HAP-1 (cell line): ENCODE measurements at regions not wholly inside any gene's neighbourhood (a gene's known extent, or its start where the extent isn't known, plus 50 kb on each side); places are given as distances from the start of the nearest gene placed in this dataset.

Experiments
- DNase-seq, 2 experiments: peaks; one replicate each; pipeline ENCODE4 v3.0.0-alpha.2; 2016 to 2020; ENCODE audit warnings: low spot score in 2 of 2
- H3K27me3 ChIP-seq: fragments of 250-450 bp; sonication (Bioruptor Pico); 2 replicates; pipeline ENCODE4 v1.5.1; 2020; ENCODE audit warnings: low read depth, mild to moderate bottlenecking, moderate library complexity
- H3K36me3 ChIP-seq: fragments of 250-450 bp; sonication (Bioruptor Pico); replicated peaks from 2 replicates; pipeline ENCODE4 v1.5.1; 2020; ENCODE audit warnings: mild to moderate bottlenecking
- H3K4me1 ChIP-seq: fragments of 250-450 bp; sonication (Bioruptor Pico); 2 replicates; pipeline ENCODE4 v1.5.1; 2020; ENCODE audit warnings: mild to moderate bottlenecking
- H3K4me3 ChIP-seq: fragments of 250-450 bp; sonication (Bioruptor Pico); 2 replicates; pipeline ENCODE4 v1.5.1; 2020; ENCODE audit warnings: mild to moderate bottlenecking, moderate library complexity
- H3K9me3 ChIP-seq: fragments of 250-450 bp; sonication (Bioruptor Pico); 2 replicates; pipeline ENCODE4 v1.5.1; 2020; ENCODE audit warnings: mild to moderate bottlenecking, moderate library complexity
- in situ Hi-C: fragments of 300-500 bp; cut with MboI; formaldehyde crosslinking; loops from 3 replicates; pipeline ENCODE4 v1.14.3; 2020; ENCODE audit warnings: low sequenced_read_pairs, inconsistent platforms, mixed read lengths

GRCh38 chr1:218494449-218494852, 149.3 kb downstream of the TGFB2 start:
- Histone ChIP-seq H3K4me3 (no peak overlapping the region), H3K27me3 (no peaks in the 10 kb centered on the region), H3K36me3 (no peaks in the 10 kb centered on the region), H3K4me1 (no peaks in the 10 kb centered on the region; the same call in 1 of the 2 replicates), H3K9me3 (no peaks in the 10 kb centered on the region)
- DNase-seq = no peak
- in situ Hi-C loops = no loop called here

DNA sequence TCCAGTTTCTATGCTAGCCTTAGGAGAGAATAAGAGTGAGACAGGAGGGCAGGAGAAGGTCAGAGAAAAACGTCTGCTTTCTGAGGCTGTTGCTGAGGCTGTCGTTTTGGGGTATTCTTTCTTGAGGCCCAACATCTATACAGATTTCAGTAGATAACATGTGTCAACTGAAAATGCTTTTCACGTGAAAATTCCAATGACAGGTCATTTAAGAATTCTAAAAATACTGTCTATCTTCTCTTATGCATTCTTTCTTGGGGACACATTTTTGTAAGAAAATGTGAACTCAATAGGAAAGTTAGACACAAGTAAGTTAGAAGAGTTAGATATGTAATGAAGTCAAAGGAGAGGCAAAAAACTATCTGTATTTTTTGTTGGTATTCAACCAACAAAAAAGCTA, 150.8 kb downstream of the TGFB2 start:
- H3K9me3 ChIP-seq = no peaks in the 10 kb centered on the region
- no peaks in the 10 kb centered on the region for H3K36me3 ChIP-seq
- no peaks in the 10 kb centered on the region; the same call in 1 of the 2 replicates for H3K4me1 ChIP-seq
- in situ Hi-C loops = no loop called here
- H3K27me3 ChIP-seq = no peaks in the 10 kb centered on the region
- DNase-seq = no peak
- H3K4me3 ChIP-seq = no peak overlapping the region

DNA sequence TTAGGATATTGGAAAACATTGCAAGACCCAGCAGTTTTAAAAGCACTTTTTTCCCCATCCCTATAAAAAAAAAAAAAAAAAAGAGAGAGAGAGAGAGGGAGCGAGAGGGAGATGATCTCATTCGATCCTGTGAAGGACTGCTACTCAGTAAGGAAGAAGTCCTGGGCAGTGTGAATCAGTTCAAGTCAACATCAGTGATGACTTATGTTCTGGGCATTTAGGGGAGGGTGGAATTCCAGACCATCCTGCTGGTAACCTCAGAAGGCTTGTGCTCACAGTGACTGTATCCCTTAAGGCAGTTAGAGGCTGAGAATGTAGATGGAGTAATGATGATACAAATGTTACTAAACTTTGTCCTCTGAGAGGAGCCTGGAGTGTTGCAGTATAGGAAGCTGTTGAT, 151.4 kb downstream of the TGFB2 start:
- no peaks in the 10 kb centered on the region for H3K9me3 ChIP-seq
- in situ Hi-C loops = no loop called here
- H3K36me3 ChIP-seq = no peaks in the 10 kb centered on the region
- no peaks in the 10 kb centered on the region for H3K27me3 ChIP-seq
- no peaks in the 10 kb centered on the region; the same call in 1 of the 2 replicates for H3K4me1 ChIP-seq
- DNase-seq = no peak
- no peak overlapping the region for H3K4me3 ChIP-seq

DNA sequence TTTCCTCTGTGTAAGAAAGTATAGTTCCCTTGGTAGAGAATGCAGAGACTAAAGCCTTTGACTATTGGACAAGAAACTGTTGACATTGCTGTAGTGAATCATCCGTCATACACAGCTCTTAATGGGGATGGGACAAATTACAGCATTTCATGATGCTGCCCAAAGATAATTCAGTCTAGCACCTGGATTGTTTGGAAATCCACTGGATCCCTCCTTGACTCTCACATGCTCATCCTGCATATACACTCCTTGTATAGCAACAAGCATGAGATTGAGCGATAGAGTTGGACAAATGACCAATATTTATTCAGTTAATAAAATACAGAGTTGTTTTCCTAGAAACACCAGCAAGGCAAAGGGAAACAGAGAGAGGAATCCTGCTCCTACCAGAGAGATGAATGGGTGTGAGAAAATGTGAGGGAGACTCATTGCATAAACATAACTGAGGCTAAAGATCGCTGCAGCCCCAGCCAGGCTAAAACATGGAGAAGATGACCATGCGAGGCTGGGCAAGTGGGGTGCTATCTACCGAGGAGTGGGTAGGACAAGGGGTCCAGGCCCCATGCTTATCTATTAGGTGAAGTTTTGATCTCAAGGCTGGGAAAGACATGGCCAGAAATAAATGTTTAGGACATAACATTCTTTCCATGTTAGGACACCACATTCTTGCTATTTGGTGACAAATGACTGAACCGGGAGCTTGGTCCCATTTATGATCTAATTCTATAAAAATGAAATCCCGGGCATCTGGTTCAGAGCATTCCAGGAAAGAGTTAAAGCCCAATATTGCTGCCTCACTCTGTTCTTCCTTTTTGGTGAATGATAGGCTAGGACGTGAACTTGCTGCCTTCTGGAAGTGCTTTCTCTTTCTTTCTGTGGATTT, 153.2 kb downstream of the TGFB2 start:
- Histone ChIP-seq H3K4me3 (no peak overlapping the region), H3K9me3 (no peaks in the 10 kb centered on the region), H3K27me3 (no peaks in the 10 kb centered on the region), H3K36me3 (no peaks in the 10 kb centered on the region), H3K4me1 (no peaks in the 10 kb centered on the region; the same call in 1 of the 2 replicates)
- in situ Hi-C loops = no loop called here
- DNase-seq = no peak

DNA sequence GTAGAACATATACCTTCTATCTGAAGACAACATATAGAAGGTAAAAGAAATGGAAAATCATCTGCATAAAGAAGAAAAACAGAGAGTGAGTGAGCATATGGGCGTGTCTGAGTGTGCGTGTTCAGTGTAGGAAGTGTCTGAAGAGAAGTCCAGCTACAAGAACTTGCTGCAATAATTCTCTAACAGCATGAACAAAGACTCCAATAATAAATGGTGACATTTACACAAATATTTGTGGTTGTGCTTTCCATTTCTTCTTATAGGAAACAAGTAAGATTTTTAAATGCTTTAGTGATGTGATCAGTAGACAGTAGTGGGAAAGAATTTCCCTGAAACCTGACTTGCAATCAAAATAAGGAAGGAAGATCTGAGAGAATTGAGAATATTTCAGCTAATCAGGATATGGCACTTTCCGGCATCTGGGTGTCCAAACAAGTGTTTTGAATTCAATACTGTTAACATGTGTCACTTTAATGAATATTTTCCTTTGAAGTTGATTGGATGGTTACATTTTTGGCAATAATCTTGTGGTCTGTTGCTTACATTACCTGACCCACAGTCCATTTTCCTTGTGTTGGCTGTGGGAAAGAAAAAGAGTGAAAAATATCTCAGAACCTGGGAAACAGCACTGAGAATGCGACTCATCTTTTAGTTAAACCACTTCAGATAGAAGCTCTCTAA, 154.0 kb downstream of the TGFB2 start:
- in situ Hi-C loops = no loop called here
- Histone ChIP-seq H3K4me3 (no peak overlapping the region), H3K4me1 (no peaks in the 10 kb centered on the region; the same call in 1 of the 2 replicates), H3K9me3 (no peaks in the 10 kb centered on the region), H3K27me3 (no peaks in the 10 kb centered on the region), H3K36me3 (no peaks in the 10 kb centered on the region)
- no peak for DNase-seq

DNA sequence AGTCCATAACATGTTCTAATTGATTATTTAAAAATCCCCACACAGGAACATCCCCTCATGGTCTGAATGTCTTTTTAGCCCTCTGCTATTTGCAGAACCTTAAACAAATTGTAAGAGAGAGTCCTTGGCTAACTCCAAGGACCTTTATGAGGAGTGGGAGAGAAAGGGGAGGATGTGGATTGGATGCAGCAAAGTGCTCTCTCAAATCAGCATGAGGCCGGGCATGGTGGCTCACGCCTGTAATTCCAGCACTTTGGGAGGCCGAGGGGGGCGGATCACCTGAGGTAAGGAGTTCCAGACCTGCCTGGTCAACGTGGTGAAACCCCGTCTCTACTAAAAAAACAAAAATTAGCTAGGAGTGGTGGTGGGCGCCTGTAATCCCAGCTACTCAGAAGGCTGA, 154.8 kb downstream of the TGFB2 start:
- in situ Hi-C loops = no loop called here

DNA sequence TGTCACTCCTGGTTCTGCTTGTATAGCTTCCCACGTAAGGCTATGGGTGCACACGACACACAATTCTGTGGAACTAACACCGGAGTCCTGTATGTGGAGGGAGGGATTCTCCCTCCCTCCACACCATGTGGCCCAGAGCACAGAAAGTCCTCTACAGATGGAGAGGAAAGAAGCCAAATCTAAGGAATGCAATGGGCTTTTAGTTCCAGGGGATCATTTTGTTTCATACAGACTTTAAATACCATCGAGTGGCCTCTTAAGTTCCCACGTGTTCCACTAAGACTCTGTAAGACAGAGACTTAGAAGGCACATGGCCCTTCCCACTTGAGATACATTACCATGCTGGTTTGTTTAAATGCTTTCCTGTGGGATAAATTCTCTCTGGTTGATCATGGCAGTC, 156.0 kb downstream of the TGFB2 start:
- no peaks in the 10 kb centered on the region for H3K27me3 ChIP-seq
- in situ Hi-C loops = no loop called here
- H3K9me3 ChIP-seq = no peaks in the 10 kb centered on the region
- H3K36me3 ChIP-seq = no peaks in the 10 kb centered on the region
- no peaks in the 10 kb centered on the region; the same call in 1 of the 2 replicates for H3K4me1 ChIP-seq
- H3K4me3 ChIP-seq = no peak overlapping the region
- no peak for DNase-seq

More for the DNA sequence above, 154.8 kb downstream of the TGFB2 start:
- H3K9me3 ChIP-seq = no peaks in the 10 kb centered on the region
- no peaks in the 10 kb centered on the region; the same call in 1 of the 2 replicates for H3K4me1 ChIP-seq
- no peak overlapping the region for H3K4me3 ChIP-seq
- DNase-seq = no peak
- no peaks in the 10 kb centered on the region for H3K27me3 ChIP-seq
- no peaks in the 10 kb centered on the region for H3K36me3 ChIP-seq

- in situ Hi-C loops = no loop called here
- no peak for DNase-seq
- Histone ChIP-seq H3K27me3 (no peaks in the 10 kb centered on the region), H3K9me3 (peaks cover 5% of the 10 kb centered on the region), H3K4me3 (no peak overlapping the region), H3K4me1 (no peaks in the 10 kb centered on the region; the same call in 1 of the 2 replicates), H3K36me3 (no peaks in the 10 kb centered on the region)
Observed at GRCh38 chr1:218502383-218502782, 157.2 kb downstream of the TGFB2 start.

GRCh38 chr1:218503102-218503501, 158.0 kb downstream of the TGFB2 start:
- no peaks in the 10 kb centered on the region; the same call in 1 of the 2 replicates for H3K4me1 ChIP-seq
- no peak for DNase-seq
- in situ Hi-C loops = no loop called here
- H3K4me3 ChIP-seq = no peak overlapping the region
- H3K27me3 ChIP-seq = no peaks in the 10 kb centered on the region
- H3K36me3 ChIP-seq = no peaks in the 10 kb centered on the region
- peaks cover 11% of the 10 kb centered on the region for H3K9me3 ChIP-seq

GRCh38 chr1:218507355-218508002, 162.3 kb downstream of the TGFB2 start:
- in situ Hi-C loops = no loop called here
- Histone ChIP-seq H3K36me3 (no peaks in the 10 kb centered on the region), H3K4me3 (no peak overlapping the region), H3K27me3 (no peaks in the 10 kb centered on the region), H3K9me3 (peaks cover 13% of the 10 kb centered on the region), H3K4me1 (no peaks in the 10 kb centered on the region)
- DNase-seq = no peak

DNA sequence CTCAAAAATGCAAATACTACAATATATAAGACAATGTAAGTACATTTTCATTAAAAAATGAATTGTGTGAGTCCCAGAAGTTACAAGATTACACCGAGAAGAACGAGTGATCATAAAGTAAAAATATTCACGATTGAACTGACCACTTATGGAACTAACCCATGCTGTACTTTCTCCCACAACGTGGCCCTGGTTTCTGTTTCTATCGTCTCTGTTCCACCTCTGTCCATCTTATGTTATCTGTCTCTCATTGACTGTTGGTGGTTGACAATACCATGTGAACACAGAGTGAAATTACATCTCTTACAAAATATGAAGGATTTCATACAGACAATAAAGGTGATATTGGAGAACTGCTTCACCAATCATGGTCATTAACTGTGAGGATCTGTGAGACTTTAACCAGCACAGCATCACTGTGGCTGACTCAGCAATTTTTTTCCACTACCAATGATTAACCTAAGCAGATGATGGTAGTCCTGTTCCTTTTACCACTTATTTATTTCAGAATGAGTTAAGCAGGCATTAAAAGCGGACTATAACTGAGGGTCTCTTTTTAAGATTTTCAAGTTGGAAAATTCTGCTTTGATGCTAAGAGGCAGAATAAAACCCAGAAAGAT, 165.1 kb downstream of the TGFB2 start:
- Histone ChIP-seq H3K4me3 (no peak overlapping the region), H3K9me3 (peaks cover 13% of the 10 kb centered on the region), H3K4me1 (no peaks in the 10 kb centered on the region), H3K27me3 (no peaks in the 10 kb centered on the region), H3K36me3 (no peaks in the 10 kb centered on the region)
- no peak for DNase-seq
- in situ Hi-C loops = no loop called here

GRCh38 chr1:218513328-218513727, 168.2 kb downstream of the TGFB2 start:
- no peaks in the 10 kb centered on the region; the same call in 1 of the 2 replicates for H3K9me3 ChIP-seq
- peaks cover 18% of the 10 kb centered on the region for H3K4me1 ChIP-seq
- in situ Hi-C loops = no loop called here
- no peaks in the 10 kb centered on the region for H3K36me3 ChIP-seq
- DNase-seq = no peak
- no peaks in the 10 kb centered on the region for H3K27me3 ChIP-seq
- no peak overlapping the region for H3K4me3 ChIP-seq

DNA sequence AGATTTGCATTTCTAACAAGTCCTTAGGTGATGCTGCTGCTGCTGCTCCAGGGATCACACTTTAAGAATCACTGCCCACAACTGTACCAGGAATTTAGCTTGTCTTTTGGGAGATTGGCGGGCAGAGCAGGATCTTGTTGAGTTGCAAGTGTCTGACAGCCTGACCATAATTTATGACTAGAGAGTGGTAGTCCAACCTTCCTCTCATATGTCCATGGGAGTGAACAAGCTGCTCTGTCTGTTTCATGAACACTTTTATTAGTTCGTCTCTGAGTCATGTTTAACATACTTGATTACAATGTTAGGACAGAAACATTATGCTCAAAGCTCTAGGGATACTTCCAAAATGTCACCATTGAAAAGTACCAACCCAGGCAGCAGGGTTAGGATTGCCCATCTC, 169.6 kb downstream of the TGFB2 start:
- in situ Hi-C loops = no loop called here
- Histone ChIP-seq H3K27me3 (no peaks in the 10 kb centered on the region), H3K36me3 (no peaks in the 10 kb centered on the region), H3K4me3 (no peak overlapping the region), H3K4me1 (peaks cover 18% of the 10 kb centered on the region), H3K9me3 (no peaks in the 10 kb centered on the region)
- no peak for DNase-seq
